NCI-H2081 treated with DMSO at 0.1 percent for 48 hours (cell line): ENCODE measurements at regions not wholly inside any gene's neighbourhood (a gene's known extent, or its start where the extent isn't known, plus 50 kb on each side); places are given as distances from the start of the nearest gene placed in this dataset.

Experiments
- DNase-seq: peaks from one replicate; lab custom pipeline; 2025; lab: John Stamatoyannopoulos, UW

- DNase-seq: no peak
These were observed 92.0 kb upstream of the PRMT6 start for GRCh38 chr1:106964495-106964894.

- no peak for DNase-seq
These were observed 87.8 kb upstream of the PRMT6 start for GRCh38 chr1:106968644-106969043.

- DNase-seq: no peak
These were observed 86.7 kb upstream of the PRMT6 start for GRCh38 chr1:106969731-106970130.

GRCh38 chr1:106972074-106972473 is 84.4 kb upstream of the PRMT6 start:
- DNase-seq: no peak

- DNase-seq: no peak
These were observed 80.5 kb upstream of the PRMT6 start for GRCh38 chr1:106975944-106976343.

GRCh38 chr1:106978477-106979322 is 77.8 kb upstream of the PRMT6 start:
- DNase-seq: no peak

- no peak for DNase-seq
These were observed 77.1 kb upstream of the PRMT6 start for GRCh38 chr1:106979371-106979770.

GRCh38 chr1:106980121-106980520 is 76.4 kb upstream of the PRMT6 start:
- no peak for DNase-seq

GRCh38 chr1:106984801-106985200 is 71.7 kb upstream of the PRMT6 start:
- DNase-seq: no peak

- no peak for DNase-seq
These were observed 69.9 kb upstream of the PRMT6 start for GRCh38 chr1:106986603-106987002.

- DNase-seq: no peak
These were observed 60.5 kb upstream of the PRMT6 start for GRCh38 chr1:106995970-106996369.

- no peak for DNase-seq
These were observed 58.0 kb upstream of the PRMT6 start for GRCh38 chr1:106998431-106999002.

GRCh38 chr1:107000902-107001301 is 55.6 kb upstream of the PRMT6 start:
- DNase-seq: no peak

- DNase-seq: no peak
These were observed 52.5 kb upstream of the PRMT6 start for GRCh38 chr1:107003972-107004371.

GRCh38 chr1:107004421-107004820 is 52.1 kb upstream of the PRMT6 start:
- DNase-seq: no peak
